Ovary (tissue), 7 donors: ENCODE measurements at regions not wholly inside any gene's neighbourhood (a gene's known extent, or its start where the extent isn't known, plus 50 kb on each side); places are given as distances from the start of the nearest gene placed in this dataset.
"Not testable (repeated sequence)": the region's sequence is repeated elsewhere in the genome, so short reads cannot be mapped to it uniquely, and the experiment has no call there.

Experiments
- DNase-seq, 5 donors: peaks; one replicate each; pipeline ENCODE4 v3.0.0-alpha.2; 2019 to 2020
- H3K27ac ChIP-seq, 2 donors: fragments of 200-600 bp; one replicate each; pipeline versions ENCODE4 v1.5.1 to v1.8.0; 2019 to 2022
- H3K27me3 ChIP-seq: fragments of 200-600 bp; one replicate; pipeline ENCODE4 v1.8.0; 2022
- H3K36me3 ChIP-seq: fragments of 200-600 bp; sonication (generic); one replicate; pipeline ENCODE4 v1.5.1; 2019
- H3K4me1 ChIP-seq: one replicate; pipeline ENCODE4 v1.8.1; 2013; ENCODE audit warnings: mild to moderate bottlenecking, moderate library complexity; ENCODE audit not compliant: insufficient read depth
- H3K4me3 ChIP-seq: fragments of 200-600 bp; sonication (generic); one replicate; pipeline ENCODE4 v1.5.1; 2017
- H3K9me3 ChIP-seq, 2 donors: fragments of 200-600 bp in 1 of 2; sonication (generic) in 1 of 2; one replicate each; pipeline versions ENCODE4 v1.5.1 to v1.8.1; 2013 to 2019; ENCODE audit warnings: mild to moderate bottlenecking in 1 of 2, moderate library complexity in 1 of 2
- CTCF ChIP-seq, 3 donors: fragments of 450-650 bp in 2 of 3; fragments of 200-600 bp in 1 of 3; IDR thresholded peaks; one replicate each; pipeline versions ENCODE4 v1.5.1 to v1.8.0; 2016 to 2022; ENCODE audit warnings: antibody characterized with exemption in 3 of 3, mild to moderate bottlenecking in 1 of 3
- EP300 ChIP-seq: sonication (generic); formaldehyde crosslinking; IDR thresholded peaks from one replicate; pipeline ENCODE4 v1.6.1; 2017; ENCODE audit warnings: antibody characterized with exemption
- POLR2A ChIP-seq: fragments of 450-650 bp; IDR thresholded peaks from one replicate; pipeline ENCODE4 v1.6.1; 2017; ENCODE audit warnings: antibody characterized with exemption, mild to moderate bottlenecking, moderate library complexity
- WGBS, 3 donors: extraction: QIAGEN DNeasy Blood & Tissue Kit in 1 of 3; methylation state at CpG; one replicate each; pipeline versions ENCODE4 v1.1.5 to v1.1.7; 2013 to 2017; 5-methylcytosine and 5-hydroxymethylcytosine counted together
- intact Hi-C, 4 donors: fragments of 100-400 bp; cut with DNase I; formaldehyde crosslinking; loops; one replicate each; pipeline versions ENCODE4 v1.11.0 to v1.15.1; 2022 to 2023
- donor health status: DM: no; HTN: no; CAD: no; lungs with moderate emphysema.
- donor health status: DM: no; HTN: no; CAD: no.
- donor health status: Bipolar disorder and iron deficiency.
- donor health status: DM: no; HTN: no; CAD: no.
- donor health status: DM: yes; HTN: yes; CAD: no.

DNA sequence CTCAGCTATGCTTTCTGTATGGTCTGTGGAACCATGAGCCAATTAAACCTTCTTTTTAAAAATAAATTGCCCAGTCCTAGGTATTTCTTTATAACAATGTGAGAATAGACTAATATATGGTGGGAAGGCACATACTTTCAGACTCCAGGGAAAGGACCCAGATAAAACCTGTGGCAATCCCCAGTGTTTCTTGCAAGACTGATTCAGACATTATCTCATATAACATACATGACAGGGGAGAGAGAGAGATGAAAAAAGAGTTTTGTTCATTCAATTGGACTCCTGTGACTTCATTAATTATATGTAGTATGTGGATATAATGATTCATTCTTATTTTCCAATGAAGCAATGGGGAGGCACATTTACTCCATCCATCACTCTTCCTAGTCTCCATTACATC, 291.4 kb upstream of the PRKX start:
- no peak overlapping the region for H3K4me3 ChIP-seq
- no peak for TF ChIP-seq POLR2A
- TF ChIP-seq CTCF (IDR thresholded peaks at IDR 0.05), result no peak
- no peak for TF ChIP-seq EP300
- H3K27me3 ChIP-seq, result no peaks in the 10 kb centered on the region
- no peak for DNase-seq
- no peak overlapping the region for H3K27ac ChIP-seq
- no peaks in the 10 kb centered on the region for H3K9me3 ChIP-seq
- no peaks in the 10 kb centered on the region for H3K36me3 ChIP-seq
- intact Hi-C loops, result no loop called here
- no peaks in the 10 kb centered on the region for H3K4me1 ChIP-seq

GRCh38 chrX:3994315-3994714, 280.9 kb upstream of the PRKX start:
- Histone ChIP-seq H3K9me3 (peaks cover 0 to 4% of the 10 kb centered on the region in 2 donors), H3K27ac (no peak overlapping the region), H3K36me3 (no peaks in the 10 kb centered on the region), H3K4me1 (no peaks in the 10 kb centered on the region), H3K4me3 (no peak overlapping the region), H3K27me3 (no peaks in the 10 kb centered on the region)
- 92 to 98% (median 96%) methylated on average over 1 of the region's 1 CpG for WGBS, 3 donors
- TF ChIP-seq CTCF (IDR thresholded peaks at IDR 0.05) (no peak), EP300 (no peak), POLR2A (no peak)
- no peak for DNase-seq
- intact Hi-C loops, result no loop called here

DNA sequence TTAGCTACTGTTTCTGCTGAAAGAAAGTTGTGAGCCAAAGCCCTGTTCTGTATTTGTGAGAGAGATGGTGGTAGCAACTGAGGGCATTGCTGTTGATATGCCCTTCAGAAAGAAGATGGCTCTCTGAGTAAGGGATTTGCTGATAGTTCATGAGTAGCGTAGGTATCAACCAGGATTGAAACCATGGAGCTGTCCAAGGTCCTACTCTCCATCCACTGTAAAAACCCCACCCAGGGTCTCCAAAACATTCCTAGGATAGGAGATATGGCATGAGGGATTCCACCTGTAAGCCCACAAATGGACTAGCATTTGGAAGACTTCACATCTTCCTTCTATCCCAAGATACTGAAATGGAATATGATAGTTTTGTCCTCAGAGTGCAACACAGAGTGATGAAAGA, 277.1 kb upstream of the PRKX start:
- H3K4me3 ChIP-seq, result no peak overlapping the region
- H3K27ac ChIP-seq, result no peak overlapping the region
- WGBS, 3 donors, result 19 to 42% (median 36%) methylated on average over 1 of the region's 1 CpG
- intact Hi-C loops, result no loop called here
- DNase-seq, result no peak
- no peaks in the 10 kb centered on the region for H3K4me1 ChIP-seq
- no peaks in the 10 kb centered on the region for H3K36me3 ChIP-seq
- no peak for TF ChIP-seq POLR2A
- no peak for TF ChIP-seq CTCF (IDR thresholded peaks at IDR 0.05)
- TF ChIP-seq EP300, result no peak
- no peaks in the 10 kb centered on the region for H3K27me3 ChIP-seq
- no peaks in the 10 kb centered on the region for H3K9me3 ChIP-seq

DNA sequence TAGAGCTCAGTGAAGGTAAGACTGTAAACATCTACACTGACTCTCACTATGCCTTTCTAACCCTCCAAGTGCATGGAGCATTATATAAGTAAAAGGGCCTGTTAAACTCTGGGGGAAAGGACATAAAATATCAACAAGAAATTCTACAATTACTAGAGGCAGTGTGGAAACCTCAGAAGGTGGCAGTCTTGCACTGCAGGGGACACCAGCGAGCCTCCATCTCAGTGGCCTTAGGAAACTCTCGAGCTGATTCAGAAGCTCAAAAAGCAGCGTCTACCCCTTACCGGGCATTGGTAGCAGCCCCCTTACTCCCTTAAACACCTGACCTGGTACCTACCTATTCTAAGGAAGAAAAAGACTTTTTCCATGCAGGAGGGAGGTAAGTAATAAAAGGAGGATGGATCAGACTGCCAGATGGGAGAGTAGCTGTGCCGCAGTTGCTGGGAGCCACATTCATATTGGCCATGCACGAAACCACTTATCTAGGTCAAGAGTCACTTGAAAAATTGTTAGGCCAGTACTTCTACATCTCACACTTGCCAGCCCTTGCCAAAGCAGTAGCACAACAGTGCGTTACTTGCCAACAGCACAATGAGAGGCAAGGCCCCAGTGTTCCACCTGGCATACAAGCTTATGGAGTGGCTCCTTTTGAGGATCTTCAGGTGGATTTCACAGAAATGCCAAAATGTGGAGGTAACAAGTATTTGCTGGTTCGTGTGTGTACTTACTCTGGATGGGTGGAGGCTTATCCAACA, 258.8 kb upstream of the PRKX start:
- DNase-seq, intact Hi-C loops, H3K4me3 ChIP-seq, H3K9me3 ChIP-seq, H3K36me3 ChIP-seq, H3K27me3 ChIP-seq, H3K4me1 ChIP-seq, H3K27ac ChIP-seq: not testable (repeated sequence)
- 61 to 68% (median 62%) methylated on average over 8 of the region's 8 CpGs for WGBS, 3 donors

- intact Hi-C loops, result no loop called here
- DNase-seq, result no peak
- H3K4me1 ChIP-seq, result no peaks in the 10 kb centered on the region
- no peaks in the 10 kb centered on the region for H3K9me3 ChIP-seq
- H3K27ac ChIP-seq, result no peak overlapping the region
- 93 to 97% (median 95%) methylated on average over 4 of the region's 4 CpGs for WGBS, 3 donors
- TF ChIP-seq CTCF (IDR thresholded peaks at IDR 0.05), result no peak
- TF ChIP-seq POLR2A, result no peak
- no peak for TF ChIP-seq EP300
- no peaks in the 10 kb centered on the region for H3K27me3 ChIP-seq
- no peak overlapping the region for H3K4me3 ChIP-seq
- H3K36me3 ChIP-seq, result no peaks in the 10 kb centered on the region
Measured at GRCh38 chrX:3968749-3969148, 255.3 kb upstream of the PRKX start.
